ENCODE measurements at regions not wholly inside any gene's neighbourhood (a gene's known extent, or its start where the extent isn't known, plus 50 kb on each side); places are given as distances from the start of the nearest gene placed in this dataset.

DNA sequence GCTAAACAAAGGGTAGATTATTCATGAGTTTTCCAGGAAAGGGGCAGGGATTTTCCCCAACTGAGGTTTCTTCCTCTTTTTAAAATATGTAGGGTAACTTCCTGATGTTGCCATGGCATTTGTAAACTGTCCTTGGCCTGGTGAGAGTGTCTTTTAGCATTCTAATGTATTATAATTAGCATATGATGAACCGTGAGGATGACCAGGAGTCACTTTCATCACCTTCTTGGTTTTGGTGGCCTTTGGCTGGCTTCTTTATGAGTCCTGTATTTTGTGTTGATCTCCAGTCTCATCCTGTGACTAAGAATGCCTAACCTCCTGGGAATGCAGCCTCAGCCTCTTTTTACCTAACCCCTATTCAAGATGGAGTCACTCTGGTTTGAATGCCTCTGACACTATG lies 391.0 kb upstream of the LINC00305 start:
- no peak for DNase-seq

GRCh38 chr18:64528646-64529045 lies 379.8 kb upstream of the LINC00305 start:
- DNase-seq, result no peak

GRCh38 chr18:64519201-64519600 lies 370.3 kb upstream of the LINC00305 start:
- DNase-seq, result no peak

GRCh38 chr18:64518191-64518590 lies 369.3 kb upstream of the LINC00305 start:
- no peak for DNase-seq

GRCh38 chr18:64513401-64513800 lies 364.5 kb upstream of the LINC00305 start:
- no peak for DNase-seq

DNA sequence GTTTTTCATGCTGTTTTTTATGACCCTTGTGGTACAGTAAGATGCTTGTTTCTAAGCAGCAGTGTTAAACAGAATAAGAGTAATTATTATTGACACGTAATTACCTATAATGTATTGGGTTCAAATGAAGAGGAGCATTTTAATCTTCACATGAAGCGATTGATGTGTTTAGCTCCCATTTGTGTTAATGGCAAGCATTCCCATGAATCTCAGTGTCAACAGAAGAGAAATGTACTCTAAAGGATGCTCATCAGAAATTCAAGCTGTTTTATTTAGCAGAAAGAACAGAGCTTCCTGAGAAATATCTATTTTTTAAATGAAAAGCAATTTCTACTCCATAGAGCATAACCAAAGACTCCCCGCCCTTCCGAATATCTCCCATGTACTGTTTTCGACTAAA lies 341.3 kb upstream of the LINC00305 start:
- DNase-seq, result no peak

- DNase-seq, result no peak
Measured at GRCh38 chr18:64488698-64489097, 339.8 kb upstream of the LINC00305 start.

GRCh38 chr18:64474773-64475172 lies 325.9 kb upstream of the LINC00305 start:
- DNase-seq, result no peak

- DNase-seq, result no peak
Measured at GRCh38 chr18:64474255-64474654, 325.4 kb upstream of the LINC00305 start.

- no peak for DNase-seq
Measured at GRCh38 chr18:64449434-64449833, 300.5 kb upstream of the LINC00305 start.

DNA sequence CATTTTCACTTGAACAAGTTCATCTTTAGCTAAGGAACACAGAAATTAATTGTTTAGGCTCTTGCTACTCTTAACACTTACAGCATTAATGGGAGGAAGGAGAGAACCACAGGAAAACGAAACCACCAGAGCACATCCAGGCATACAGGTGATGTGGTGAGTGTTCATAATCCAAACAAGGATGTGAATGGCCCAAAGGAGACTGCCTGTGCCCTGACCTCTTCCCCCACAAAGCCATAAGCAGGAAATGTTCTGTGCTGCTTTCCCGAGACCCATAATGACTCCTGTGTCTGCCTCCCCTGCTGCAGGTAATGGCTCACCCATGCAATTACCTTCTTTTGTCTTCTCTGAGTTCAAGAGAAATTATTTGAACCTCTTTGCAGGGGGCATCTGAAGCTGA lies 295.9 kb upstream of the LINC00305 start:
- no peak for DNase-seq

GRCh38 chr18:64438178-64438577 lies 289.3 kb upstream of the LINC00305 start:
- DNase-seq, result no peak

GRCh38 chr18:64436111-64436510 lies 287.2 kb upstream of the LINC00305 start:
- no peak for DNase-seq

DNA sequence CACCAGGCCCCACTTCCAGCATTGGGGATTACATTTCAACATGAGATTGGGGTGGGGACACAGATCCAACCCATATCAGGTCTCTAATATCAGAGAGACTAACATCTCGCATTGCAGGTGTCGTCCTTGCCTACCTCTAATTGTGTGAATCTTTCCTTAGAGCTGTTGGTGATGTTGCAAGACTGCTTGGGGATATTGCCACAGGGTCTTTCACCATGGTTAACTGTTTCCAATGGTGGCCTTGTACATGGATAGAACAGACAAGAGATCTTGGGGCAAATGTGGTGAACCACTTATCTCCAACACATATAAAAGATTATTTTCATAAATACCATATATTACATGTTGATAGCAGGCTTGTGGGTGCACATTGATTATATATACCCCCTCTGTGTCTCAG lies 270.3 kb upstream of the LINC00305 start:
- no peak for DNase-seq

GRCh38 chr18:64416990-64417389 lies 268.1 kb upstream of the LINC00305 start:
- DNase-seq, result no peak

- DNase-seq, result no peak
Measured at GRCh38 chr18:64415218-64415617, 266.3 kb upstream of the LINC00305 start.

DNA sequence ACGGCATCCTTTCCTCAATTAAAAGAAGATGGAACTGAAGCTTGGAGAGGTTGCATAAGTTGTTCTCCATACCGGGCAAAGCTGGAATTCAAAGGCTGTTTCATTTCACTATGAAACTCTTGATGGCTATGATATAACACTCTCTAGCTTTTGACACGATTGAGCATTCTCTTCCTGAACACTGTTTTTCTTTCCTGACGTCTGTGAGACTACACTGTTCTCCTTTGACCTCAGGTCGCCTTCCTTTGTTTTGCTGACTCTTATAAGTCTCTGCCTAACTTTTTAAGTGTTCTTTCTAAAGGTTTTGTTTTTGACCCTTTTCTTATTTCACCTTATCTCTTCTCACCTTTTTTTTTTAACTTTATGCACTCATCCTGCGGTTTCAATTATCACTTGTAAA lies 261.8 kb upstream of the LINC00305 start:
- no peak for DNase-seq

DNA sequence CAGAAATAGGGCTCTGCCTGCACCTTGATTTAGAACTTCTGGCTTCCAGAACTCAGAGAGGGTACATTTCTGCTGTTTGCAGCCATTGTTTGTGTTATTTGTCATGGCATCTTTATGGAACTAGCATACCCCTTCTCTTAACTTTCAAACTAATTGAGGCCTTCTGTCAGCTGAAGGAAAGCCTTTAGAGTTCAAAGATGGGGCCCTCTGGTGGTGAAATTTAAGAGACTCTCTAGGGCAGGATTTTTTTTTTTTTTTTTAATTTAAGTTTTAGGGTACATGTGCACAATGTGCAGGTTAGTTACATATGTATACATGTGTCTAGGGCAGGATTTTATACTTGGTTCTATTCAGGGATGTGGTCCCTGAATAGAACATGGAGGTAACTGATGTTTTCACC lies 260.6 kb upstream of the LINC00305 start:
- DNase-seq, result no peak

DNA sequence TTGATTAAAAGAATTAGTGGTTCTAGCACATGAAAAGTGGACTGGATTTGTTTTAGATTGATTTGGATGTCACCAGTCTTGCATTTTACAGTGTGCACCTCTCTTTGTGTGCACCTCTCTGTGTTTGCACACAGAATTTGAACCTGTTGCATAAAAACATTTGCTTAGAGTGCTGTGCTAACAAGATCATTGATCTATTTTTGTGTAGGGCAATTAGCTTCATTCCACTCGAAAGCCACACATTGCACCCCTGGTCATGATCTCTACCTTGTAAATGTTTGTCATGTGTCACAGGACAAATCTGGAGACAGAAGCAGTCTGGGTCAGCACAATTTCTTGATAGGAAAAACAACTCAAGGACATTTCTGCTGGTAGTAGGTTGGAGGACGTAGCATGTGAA lies 258.7 kb upstream of the LINC00305 start:
- no peak for DNase-seq

DNA sequence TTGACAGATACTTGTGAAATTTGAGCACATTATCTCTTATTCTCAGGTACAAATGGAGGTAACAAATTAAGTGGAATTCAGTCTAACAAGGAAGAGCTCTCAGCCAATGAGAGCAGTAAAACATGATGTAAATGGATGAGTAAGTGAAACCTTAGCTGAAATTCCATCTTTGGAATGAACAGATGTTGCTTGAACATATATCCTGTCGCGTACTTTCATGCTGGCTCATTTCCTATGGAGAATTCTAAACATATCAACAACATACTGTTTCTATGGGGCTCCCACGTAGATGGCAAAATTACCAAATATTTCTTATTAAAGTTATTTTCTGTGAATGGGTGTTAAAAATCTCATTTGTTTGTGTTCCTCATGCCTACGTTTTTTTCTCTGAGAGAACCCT lies 256.3 kb upstream of the LINC00305 start:
- no peak for DNase-seq

DNA sequence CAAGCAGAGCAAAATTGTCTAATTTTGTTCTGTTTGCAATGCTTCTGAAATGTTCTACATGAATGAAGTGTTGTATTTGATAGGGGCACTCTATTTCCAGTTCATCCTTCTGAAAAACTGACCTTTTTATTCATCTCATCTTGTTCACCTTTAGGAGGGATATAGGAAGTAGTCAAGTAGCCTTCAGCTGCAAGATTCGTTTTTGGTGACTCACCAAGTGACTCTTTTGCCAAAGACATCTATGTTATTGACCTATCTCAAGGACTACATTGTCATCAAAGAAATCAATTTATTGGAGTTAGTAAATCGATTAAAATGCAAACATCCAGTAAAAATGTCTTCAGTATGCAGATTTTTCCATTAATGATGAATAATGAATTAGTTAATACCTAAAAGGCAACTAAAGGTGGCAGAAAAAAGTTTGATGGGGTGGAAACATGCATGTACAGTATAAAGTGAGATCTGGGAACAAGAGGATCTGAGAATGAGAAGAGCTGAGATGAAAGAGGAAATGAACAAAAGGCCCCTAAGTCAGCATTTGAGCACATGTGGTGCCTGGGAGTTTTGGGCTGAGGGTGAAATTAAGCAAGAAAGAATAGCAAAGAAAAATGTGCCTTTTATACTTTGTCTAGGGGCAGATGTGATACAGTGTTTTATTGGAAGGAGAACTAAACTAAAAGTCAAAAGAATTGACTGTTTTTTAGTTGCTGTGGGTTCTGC lies 255.1 kb upstream of the LINC00305 start:
- DNase-seq, result no peak

DNA sequence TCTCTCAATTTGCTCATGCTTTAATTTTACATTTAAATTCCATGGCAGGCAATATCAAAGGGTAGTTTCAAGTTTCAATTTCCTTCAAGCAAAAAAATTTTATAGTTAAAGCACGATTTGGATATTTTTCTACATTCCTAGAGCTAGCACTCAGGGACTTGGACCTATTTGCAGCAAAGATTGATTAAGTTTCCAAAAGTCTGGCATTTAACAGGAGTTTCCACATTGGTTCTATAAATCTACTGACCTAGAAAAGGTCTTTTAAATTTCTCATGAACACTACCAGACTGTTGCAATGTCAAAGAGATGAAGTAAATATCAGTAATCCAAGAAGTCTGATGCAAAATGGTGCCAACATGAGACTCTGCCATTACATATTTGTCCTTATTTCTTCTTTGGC lies 253.7 kb upstream of the LINC00305 start:
- DNase-seq, result no peak

GRCh38 chr18:64401268-64402060 lies 252.6 kb upstream of the LINC00305 start:
- DNase-seq, result no peak

DNA sequence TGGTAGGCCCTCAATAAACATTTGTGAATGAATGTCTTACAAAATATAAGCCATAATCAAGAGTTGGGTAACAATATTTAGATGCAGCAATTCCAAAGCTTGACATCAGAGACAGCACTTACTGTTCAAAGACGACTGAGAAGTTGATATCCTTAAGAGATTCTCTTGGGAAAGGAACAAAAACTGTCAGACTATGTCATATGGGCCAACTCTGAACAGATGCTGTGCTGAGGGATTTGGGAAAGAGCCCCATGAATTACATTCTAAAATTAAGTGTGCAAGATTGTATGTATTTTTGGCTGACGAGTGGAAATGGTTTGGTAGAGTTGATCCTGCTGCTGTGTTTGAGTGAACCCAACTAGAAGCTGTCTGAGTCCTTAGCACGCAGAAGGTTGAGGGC lies 250.7 kb upstream of the LINC00305 start:
- no peak for DNase-seq

- no peak for DNase-seq
Measured at GRCh38 chr18:64398320-64398719, 249.4 kb upstream of the LINC00305 start.

All from CD4-positive, alpha-beta T cell treated with Interferon gamma for 1 hour (primary cell).